Immature natural killer cell (primary cell): ENCODE measurements at regions not wholly inside any gene's neighbourhood (a gene's known extent, or its start where the extent isn't known, plus 50 kb on each side); places are given as distances from the start of the nearest gene placed in this dataset.

Source experiments
- DNase-seq, 3 donors: peaks; one replicate each; pipeline ENCODE4 v3.0.0; 2022; ENCODE audit warnings: mixed read lengths in 1 of 3
- H3K27ac Mint-ChIP-seq, 6 donors: one replicate each; pipeline ENCODE4 v1.8.0; 2020; ENCODE audit warnings: mixed read lengths in 6 of 6, mild to moderate bottlenecking in 5 of 6, inconsistent platforms in 4 of 6, moderate library complexity in 3 of 6
- H3K27me3 Mint-ChIP-seq, 3 donors: one replicate each; pipeline ENCODE4 v1.8.0; 2020 to 2021; ENCODE audit warnings: low read depth in 3 of 3, mild to moderate bottlenecking in 3 of 3, mixed read lengths in 3 of 3, moderate library complexity in 3 of 3, inconsistent platforms in 1 of 3
- H3K36me3 Mint-ChIP-seq, 3 donors: one replicate each; pipeline ENCODE4 v1.8.0; 2020; ENCODE audit warnings: mixed read lengths in 3 of 3, inconsistent platforms in 2 of 3, mild to moderate bottlenecking in 2 of 3
- H3K4me1 Mint-ChIP-seq, 2 donors: one replicate each; pipeline ENCODE4 v1.8.0; 2020; ENCODE audit warnings: inconsistent platforms in 2 of 2, mild to moderate bottlenecking in 2 of 2, mixed read lengths in 2 of 2, moderate library complexity in 1 of 2
- H3K4me3 Mint-ChIP-seq, 5 donors: one replicate each; pipeline ENCODE4 v1.8.0; 2020; ENCODE audit warnings: mild to moderate bottlenecking in 5 of 5, mixed read lengths in 5 of 5, inconsistent platforms in 3 of 5, moderate library complexity in 3 of 5
- H3K9me3 Mint-ChIP-seq, 6 donors: one replicate each; pipeline ENCODE4 v1.8.0; 2020; ENCODE audit warnings: mild to moderate bottlenecking in 6 of 6, mixed read lengths in 6 of 6, inconsistent platforms in 4 of 6, moderate library complexity in 3 of 6

DNA sequence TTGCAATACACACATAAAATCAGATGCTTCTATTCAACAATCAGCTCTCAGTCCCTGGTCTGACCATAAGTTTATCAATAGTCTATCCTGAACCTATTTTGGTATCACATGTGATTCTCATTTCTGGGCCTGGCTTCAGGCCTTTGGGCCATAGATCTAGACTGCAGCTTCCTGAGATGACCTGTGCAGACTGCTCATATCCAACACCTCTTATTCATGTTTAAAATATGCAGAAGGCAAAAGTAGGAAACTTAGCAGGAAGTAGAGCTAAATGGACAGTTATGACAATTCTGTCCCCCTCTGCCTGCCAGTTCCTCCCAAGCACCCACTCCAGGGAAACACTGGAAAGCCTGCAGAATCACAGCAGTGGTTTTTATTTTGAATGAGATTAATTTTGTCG, 53.3 kb downstream of the C7orf25 start:
- peaks cover 8 to 21% (median 15%) of the 10 kb centered on the region in 3 donors for H3K27me3 Mint-ChIP-seq
- H3K4me1 Mint-ChIP-seq, result peaks cover 0 to 3% of the 10 kb centered on the region in 2 donors
- H3K36me3 Mint-ChIP-seq, result peaks cover 0 to 5% (median 0%) of the 10 kb centered on the region in 3 donors
- no peak for DNase-seq
- no peak overlapping the region for H3K4me3 Mint-ChIP-seq
- H3K9me3 Mint-ChIP-seq, result peaks cover 0 to 15% (median 2%) of the 10 kb centered on the region in 6 donors
- H3K27ac Mint-ChIP-seq, result peak overlapping the region in 1 of 6 donors; percentile 61

DNA sequence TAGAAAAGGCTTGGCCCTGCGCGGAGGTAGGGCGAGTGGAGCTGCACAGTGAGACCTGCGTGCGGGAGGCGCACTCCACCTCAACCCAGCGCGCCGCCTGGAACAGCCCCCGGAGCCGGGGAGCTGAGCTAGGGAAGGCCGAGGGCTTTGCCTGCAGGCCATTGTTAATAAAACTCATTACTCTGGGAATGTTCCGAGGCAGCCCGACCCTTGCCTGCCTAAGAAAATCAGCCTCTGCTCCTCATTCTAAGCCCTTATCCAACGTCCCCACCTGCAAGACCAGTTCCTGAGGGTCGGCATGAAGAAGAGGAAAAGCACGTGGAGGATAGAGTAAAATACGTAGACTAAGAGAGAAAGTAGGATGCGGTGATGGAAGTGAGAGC, 55.3 kb downstream of the C7orf25 start:
- H3K9me3 Mint-ChIP-seq, result peaks cover 0 to 4% (median 0%) of the 10 kb centered on the region in 6 donors
- H3K27me3 Mint-ChIP-seq, result peaks cover 6 to 18% (median 11%) of the 10 kb centered on the region in 3 donors
- H3K4me3 Mint-ChIP-seq, result no peak overlapping the region
- no peak overlapping the region for H3K27ac Mint-ChIP-seq
- H3K36me3 Mint-ChIP-seq, result no peaks in the 10 kb centered on the region
- DNase-seq, result no peak
- H3K4me1 Mint-ChIP-seq, result peaks cover 0 to 3% of the 10 kb centered on the region in 2 donors

DNA sequence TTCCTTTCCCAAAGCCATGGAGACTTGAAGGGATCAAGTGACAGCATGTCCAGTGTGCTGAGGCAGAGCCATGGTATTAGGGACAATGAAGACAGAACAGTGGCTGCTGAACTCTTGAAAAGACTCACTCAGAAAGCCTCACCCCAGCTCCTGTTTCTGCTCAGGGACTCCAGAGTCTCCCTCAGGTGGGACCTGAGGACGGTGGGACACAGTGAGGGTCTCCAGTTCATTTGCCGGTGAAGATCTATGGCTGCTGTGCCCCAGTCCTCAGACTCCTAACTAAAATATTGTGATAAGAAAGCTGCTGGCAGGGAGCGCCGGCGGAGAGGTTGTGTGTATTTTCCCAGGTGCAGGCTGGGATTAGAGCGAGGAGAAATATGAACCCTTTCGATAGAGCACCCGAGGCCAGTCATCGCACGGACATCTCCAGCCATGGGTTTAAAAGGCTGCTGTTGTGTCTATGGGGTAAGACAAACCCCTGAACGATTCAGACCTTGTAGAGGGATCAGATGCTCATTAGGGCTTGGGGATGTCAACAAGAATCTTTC, 57.2 kb downstream of the C7orf25 start:
- Mint-ChIP-seq H3K27me3 (peaks cover 0 to 17% (median 0%) of the 10 kb centered on the region in 3 donors), H3K36me3 (no peaks in the 10 kb centered on the region), H3K4me3 (no peak overlapping the region), H3K9me3 (no peaks in the 10 kb centered on the region), H3K4me1 (peaks cover 0 to 3% of the 10 kb centered on the region in 2 donors), H3K27ac (no peak overlapping the region)
- no peak for DNase-seq

- no peaks in the 10 kb centered on the region for H3K36me3 Mint-ChIP-seq
- peaks cover 0 to 16% (median 0%) of the 10 kb centered on the region in 3 donors for H3K27me3 Mint-ChIP-seq
- no peak overlapping the region for H3K27ac Mint-ChIP-seq
- H3K4me1 Mint-ChIP-seq, result peaks cover 0 to 3% of the 10 kb centered on the region in 2 donors
- H3K4me3 Mint-ChIP-seq, result no peak overlapping the region
- DNase-seq, result no peak
- no peaks in the 10 kb centered on the region for H3K9me3 Mint-ChIP-seq
Observed at GRCh38 chr7:42852531-42852930, 59.3 kb downstream of the C7orf25 start.

GRCh38 chr7:42843205-42843800, 68.6 kb downstream of the C7orf25 start:
- peaks cover 0 to 4% (median 3%) of the 10 kb centered on the region in 3 donors for H3K27me3 Mint-ChIP-seq
- no peak overlapping the region for H3K27ac Mint-ChIP-seq
- H3K9me3 Mint-ChIP-seq, result no peaks in the 10 kb centered on the region
- no peaks in the 10 kb centered on the region for H3K36me3 Mint-ChIP-seq
- no peak overlapping the region for H3K4me3 Mint-ChIP-seq
- H3K4me1 Mint-ChIP-seq, result no peaks in the 10 kb centered on the region
- DNase-seq, result no peak

GRCh38 chr7:42834676-42835075, 77.2 kb downstream of the C7orf25 start:
- Mint-ChIP-seq H3K36me3 (no peaks in the 10 kb centered on the region), H3K4me3 (no peak overlapping the region), H3K9me3 (no peaks in the 10 kb centered on the region), H3K4me1 (no peaks in the 10 kb centered on the region), H3K27me3 (peaks cover 0 to 7% (median 6%) of the 10 kb centered on the region in 3 donors), H3K27ac (no peak overlapping the region)
- no peak for DNase-seq

GRCh38 chr7:42833411-42833810, 78.5 kb downstream of the C7orf25 start:
- Mint-ChIP-seq H3K27me3 (peaks cover 0 to 10% (median 6%) of the 10 kb centered on the region in 3 donors), H3K9me3 (no peaks in the 10 kb centered on the region), H3K4me3 (no peak overlapping the region), H3K4me1 (no peaks in the 10 kb centered on the region), H3K27ac (no peak overlapping the region), H3K36me3 (no peaks in the 10 kb centered on the region)
- no peak for DNase-seq

DNA sequence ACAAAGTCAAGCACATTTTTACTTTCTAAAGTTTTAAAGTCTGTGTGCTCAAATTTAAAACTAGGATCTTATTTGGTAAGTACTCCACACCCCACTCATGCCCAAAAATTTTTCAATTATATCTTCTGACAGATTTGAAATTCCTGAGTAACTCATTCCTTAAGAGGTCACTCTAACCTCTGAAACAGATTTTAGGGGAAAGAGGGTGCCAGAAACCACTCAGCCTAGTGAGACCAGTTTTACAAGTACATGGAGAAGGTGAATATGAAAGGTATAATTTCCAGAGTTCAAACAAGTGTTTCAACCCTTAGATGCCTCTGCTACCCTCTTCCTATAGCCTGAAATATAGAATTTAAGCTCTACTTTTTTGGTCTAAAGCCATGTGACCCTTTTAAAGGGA, 79.2 kb downstream of the C7orf25 start:
- no peak for DNase-seq
- H3K4me3 Mint-ChIP-seq, result no peak overlapping the region
- peak overlapping the region in 1 of 6 donors; percentile 18 for H3K27ac Mint-ChIP-seq
- no peaks in the 10 kb centered on the region for H3K36me3 Mint-ChIP-seq
- no peaks in the 10 kb centered on the region for H3K4me1 Mint-ChIP-seq
- H3K9me3 Mint-ChIP-seq, result no peaks in the 10 kb centered on the region
- H3K27me3 Mint-ChIP-seq, result peaks cover 0 to 10% (median 2%) of the 10 kb centered on the region in 3 donors

- no peak overlapping the region for H3K4me3 Mint-ChIP-seq
- no peaks in the 10 kb centered on the region for H3K4me1 Mint-ChIP-seq
- no peak for DNase-seq
- H3K9me3 Mint-ChIP-seq, result no peaks in the 10 kb centered on the region
- no peaks in the 10 kb centered on the region for H3K36me3 Mint-ChIP-seq
- peaks cover 0 to 8% (median 2%) of the 10 kb centered on the region in 3 donors for H3K27me3 Mint-ChIP-seq
- no peak overlapping the region for H3K27ac Mint-ChIP-seq
Observed at GRCh38 chr7:42831718-42832522, 80.0 kb downstream of the C7orf25 start.

DNA sequence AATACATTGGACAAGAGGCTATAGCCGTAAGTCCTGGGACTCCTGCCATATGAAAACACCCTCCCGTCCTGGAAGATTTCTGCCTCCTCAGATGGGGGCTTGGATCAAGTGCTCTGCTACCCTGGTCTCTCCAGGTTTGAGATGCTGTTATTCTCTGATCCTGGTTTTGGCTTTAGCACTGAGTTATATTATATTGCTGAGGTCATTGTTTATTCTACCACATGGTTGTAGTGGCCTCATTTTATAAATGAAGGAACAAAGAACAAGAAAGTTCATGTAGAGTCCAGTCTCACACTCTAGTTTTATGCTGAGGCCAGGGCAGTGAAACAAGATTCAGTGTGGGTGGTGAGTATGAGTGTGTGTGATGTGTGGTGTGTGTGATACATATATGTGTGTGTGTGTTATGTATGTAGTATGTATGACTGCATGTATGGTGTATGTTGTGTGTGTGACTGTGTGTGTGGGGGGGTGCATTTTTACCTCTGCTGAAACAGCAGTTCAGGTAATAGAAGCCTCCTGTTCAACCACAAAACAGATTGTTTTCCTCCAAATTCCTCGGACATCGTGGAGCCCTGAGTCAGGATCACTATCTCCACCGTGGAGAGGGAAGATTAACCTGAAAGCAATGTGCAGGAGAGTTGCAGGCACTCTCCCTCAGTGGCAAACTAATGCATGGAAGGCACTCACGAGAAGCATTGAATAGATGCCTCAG, 80.7 kb downstream of the C7orf25 start:
- DNase-seq, result no peak
- Mint-ChIP-seq H3K9me3 (no peaks in the 10 kb centered on the region), H3K4me3 (no peak overlapping the region), H3K27me3 (peaks cover 0 to 8% (median 2%) of the 10 kb centered on the region in 3 donors), H3K4me1 (no peaks in the 10 kb centered on the region), H3K36me3 (no peaks in the 10 kb centered on the region), H3K27ac (peak overlapping the region in 1 of 6 donors; percentile 20)

GRCh38 chr7:42812779-42813178, 99.1 kb downstream of the C7orf25 start:
- peaks cover 0 to 10% (median 5%) of the 10 kb centered on the region in 6 donors for H3K9me3 Mint-ChIP-seq
- H3K27ac Mint-ChIP-seq, result no peak overlapping the region
- no peaks in the 10 kb centered on the region for H3K36me3 Mint-ChIP-seq
- H3K4me3 Mint-ChIP-seq, result no peak overlapping the region
- H3K27me3 Mint-ChIP-seq, result peaks cover 0 to 8% (median 2%) of the 10 kb centered on the region in 3 donors
- H3K4me1 Mint-ChIP-seq, result no peaks in the 10 kb centered on the region
- no peak for DNase-seq

DNA sequence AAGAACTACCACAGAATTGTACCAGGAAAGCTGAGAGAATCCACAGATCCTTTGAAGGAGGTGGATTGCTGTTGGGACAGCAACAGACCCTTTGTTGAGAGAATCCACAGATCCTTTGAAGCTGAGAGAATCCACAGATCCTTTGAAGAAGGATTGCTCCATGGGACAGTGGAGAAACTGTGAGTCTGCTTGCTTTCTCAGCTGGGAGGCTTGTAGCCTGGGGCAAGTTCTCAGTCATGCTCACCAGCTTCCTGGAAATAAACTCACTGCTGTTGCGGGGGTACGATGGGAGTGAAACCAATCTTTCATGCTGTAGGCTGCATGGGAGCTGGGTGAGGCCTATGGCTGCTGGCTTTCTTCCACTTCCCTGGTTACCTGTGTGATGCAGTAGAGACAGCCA, 106.3 kb downstream of the C7orf25 start:
- Mint-ChIP-seq H3K9me3 (peaks cover 4 to 31% (median 8%) of the 10 kb centered on the region in 6 donors), H3K27me3 (peaks cover 2 to 3% (median 2%) of the 10 kb centered on the region in 3 donors), H3K36me3 (peaks cover 0 to 4% (median 0%) of the 10 kb centered on the region in 3 donors), H3K27ac (no peak overlapping the region), H3K4me3 (no peak overlapping the region), H3K4me1 (no peaks in the 10 kb centered on the region)
- no peak for DNase-seq

- peaks cover 0 to 5% (median 0%) of the 10 kb centered on the region in 6 donors for H3K9me3 Mint-ChIP-seq
- H3K4me3 Mint-ChIP-seq, result no peak overlapping the region
- H3K4me1 Mint-ChIP-seq, result no peaks in the 10 kb centered on the region
- no peaks in the 10 kb centered on the region for H3K36me3 Mint-ChIP-seq
- DNase-seq, result no peak
- no peak overlapping the region for H3K27ac Mint-ChIP-seq
- H3K27me3 Mint-ChIP-seq, result peaks cover 0 to 7% (median 6%) of the 10 kb centered on the region in 3 donors
Observed at GRCh38 chr7:42794673-42795072, 117.2 kb downstream of the C7orf25 start.

GRCh38 chr7:42792841-42793240, 119.0 kb downstream of the C7orf25 start:
- peaks cover 0 to 5% (median 0%) of the 10 kb centered on the region in 6 donors for H3K9me3 Mint-ChIP-seq
- no peaks in the 10 kb centered on the region for H3K36me3 Mint-ChIP-seq
- no peaks in the 10 kb centered on the region for H3K4me1 Mint-ChIP-seq
- no peak for DNase-seq
- no peak overlapping the region for H3K4me3 Mint-ChIP-seq
- H3K27ac Mint-ChIP-seq, result no peak overlapping the region
- peaks cover 0 to 7% (median 4%) of the 10 kb centered on the region in 3 donors for H3K27me3 Mint-ChIP-seq
